ENCODE measurements at regions not wholly inside any gene's neighbourhood (a gene's known extent, or its start where the extent isn't known, plus 50 kb on each side); places are given as distances from the start of the nearest gene placed in this dataset.

DNA sequence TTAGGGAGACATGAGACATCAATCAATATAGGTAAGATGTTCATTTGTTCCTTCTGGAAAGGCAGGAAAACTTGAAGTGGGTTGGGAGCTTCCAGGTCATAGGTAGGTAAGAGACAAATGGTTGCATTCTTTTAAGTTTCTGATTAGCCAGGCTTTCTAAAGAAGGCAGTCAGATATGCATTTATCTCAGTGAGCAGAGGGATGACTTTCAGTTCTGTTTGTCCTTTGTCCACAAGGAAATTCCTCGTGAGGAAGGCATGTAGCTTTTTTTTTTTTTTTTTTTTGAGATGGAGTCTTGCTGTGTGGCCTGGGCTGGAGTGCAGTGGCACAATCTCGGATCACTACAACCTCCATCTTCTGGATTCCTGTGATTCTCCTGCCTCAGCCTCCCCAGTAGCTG is 155.3 kb upstream of the ABCA1 start:
- in situ Hi-C loops (cut with HindIII; ENCODE audit: low sequenced_read_pairs): no loop called here

DNA sequence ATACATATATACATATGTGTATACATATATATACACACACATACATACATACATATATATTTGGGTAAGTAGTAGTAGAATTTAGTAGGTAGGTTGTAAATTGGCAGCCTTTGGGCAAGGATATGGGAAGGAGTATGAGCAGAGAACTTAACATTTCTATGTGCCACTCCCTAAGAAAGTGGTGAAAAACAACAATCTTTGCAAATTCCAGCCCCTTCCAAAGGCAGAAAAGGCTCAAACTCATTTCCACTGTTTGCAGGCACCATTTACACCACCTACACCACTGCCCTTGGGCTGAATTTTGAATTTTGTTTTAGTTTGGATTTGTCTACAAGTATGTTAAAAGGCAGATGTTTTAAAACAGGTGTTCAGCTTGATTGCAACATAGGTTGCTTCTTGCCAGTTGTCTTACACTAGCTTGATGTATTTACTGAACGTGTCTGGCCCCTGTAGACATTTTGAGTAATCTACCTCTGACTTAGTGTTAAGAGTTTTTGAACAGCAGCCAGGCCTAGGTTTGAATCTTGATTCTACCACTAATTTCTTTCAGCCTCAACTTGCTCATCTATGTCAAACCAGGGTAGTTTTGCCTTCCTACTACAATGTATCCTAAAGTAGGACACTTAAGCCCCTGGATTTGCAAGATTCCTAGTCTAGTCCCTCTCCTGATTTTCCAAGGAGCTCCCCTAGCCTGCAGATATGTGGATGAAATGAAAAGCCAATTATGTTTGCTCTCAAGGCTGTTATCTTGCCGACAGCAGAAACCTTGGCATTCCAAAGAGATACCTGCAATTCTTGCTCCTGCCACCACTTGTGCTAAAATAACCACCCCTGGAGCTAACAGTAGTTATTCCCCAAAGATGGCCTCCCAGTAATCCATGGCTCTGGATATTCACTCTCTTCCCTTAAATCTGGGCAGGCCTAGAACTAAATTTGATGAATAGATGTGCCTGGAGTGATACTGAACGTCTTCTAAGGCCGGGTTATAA is 156.2 kb upstream of the SLC44A1 start:
- TF ChIP-seq, protein P1, sequence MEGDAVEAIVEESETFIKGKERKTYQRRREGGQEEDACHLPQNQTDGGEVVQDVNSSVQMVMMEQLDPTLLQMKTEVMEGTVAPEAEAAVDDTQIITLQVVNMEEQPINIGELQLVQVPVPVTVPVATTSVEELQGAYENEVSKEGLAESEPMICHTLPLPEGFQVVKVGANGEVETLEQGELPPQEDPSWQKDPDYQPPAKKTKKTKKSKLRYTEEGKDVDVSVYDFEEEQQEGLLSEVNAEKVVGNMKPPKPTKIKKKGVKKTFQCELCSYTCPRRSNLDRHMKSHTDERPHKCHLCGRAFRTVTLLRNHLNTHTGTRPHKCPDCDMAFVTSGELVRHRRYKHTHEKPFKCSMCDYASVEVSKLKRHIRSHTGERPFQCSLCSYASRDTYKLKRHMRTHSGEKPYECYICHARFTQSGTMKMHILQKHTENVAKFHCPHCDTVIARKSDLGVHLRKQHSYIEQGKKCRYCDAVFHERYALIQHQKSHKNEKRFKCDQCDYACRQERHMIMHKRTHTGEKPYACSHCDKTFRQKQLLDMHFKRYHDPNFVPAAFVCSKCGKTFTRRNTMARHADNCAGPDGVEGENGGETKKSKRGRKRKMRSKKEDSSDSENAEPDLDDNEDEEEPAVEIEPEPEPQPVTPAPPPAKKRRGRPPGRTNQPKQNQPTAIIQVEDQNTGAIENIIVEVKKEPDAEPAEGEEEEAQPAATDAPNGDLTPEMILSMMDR (IDR thresholded peaks at IDR 0.05; ENCODE audit: low read depth, low read length): no peak
- no peak for DNase-seq (ENCODE audit: low read depth, low spot score)
- H3K4me3 ChIP-seq (ENCODE audit: low read depth, low read length): no peak overlapping the region
- in situ Hi-C loops (cut with HindIII; ENCODE audit: low sequenced_read_pairs): no loop called here

More for the DNA sequence above, 155.3 kb upstream of the ABCA1 start:
- TF ChIP-seq, protein P1 (IDR thresholded peaks at IDR 0.05; ENCODE audit: low read depth, low read length): no peak
- no peak for DNase-seq (ENCODE audit: low read depth, low spot score)
- no peak overlapping the region for H3K4me3 ChIP-seq (ENCODE audit: low read depth, low read length)

DNA sequence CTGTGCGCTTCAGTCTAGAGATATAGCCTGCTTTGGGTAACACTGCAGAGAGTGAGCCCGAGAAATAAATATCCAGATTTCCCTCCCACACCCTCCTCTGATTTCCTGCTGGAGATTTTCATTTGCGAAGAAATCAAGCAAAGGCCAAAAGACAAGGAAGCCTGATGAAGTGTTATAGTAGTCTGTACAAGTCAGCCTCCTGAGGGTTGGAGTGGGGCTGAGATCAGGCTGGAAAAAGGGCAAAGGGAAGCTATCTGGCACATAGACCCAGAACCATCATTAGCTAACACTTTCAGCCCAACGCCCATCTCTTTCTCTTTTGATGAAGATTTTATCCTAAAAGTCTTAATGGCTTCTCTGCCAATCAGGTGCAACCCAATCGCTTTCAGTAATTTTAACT is 154.6 kb upstream of the SLC44A1 start:
- no peak for DNase-seq (ENCODE audit: low read depth, low spot score)
- no peak overlapping the region for H3K4me3 ChIP-seq (ENCODE audit: low read depth, low read length)
- TF ChIP-seq, protein P1 (IDR thresholded peaks at IDR 0.05; ENCODE audit: low read depth, low read length): no peak
- in situ Hi-C loops (cut with HindIII; ENCODE audit: low sequenced_read_pairs): no loop called here

DNA sequence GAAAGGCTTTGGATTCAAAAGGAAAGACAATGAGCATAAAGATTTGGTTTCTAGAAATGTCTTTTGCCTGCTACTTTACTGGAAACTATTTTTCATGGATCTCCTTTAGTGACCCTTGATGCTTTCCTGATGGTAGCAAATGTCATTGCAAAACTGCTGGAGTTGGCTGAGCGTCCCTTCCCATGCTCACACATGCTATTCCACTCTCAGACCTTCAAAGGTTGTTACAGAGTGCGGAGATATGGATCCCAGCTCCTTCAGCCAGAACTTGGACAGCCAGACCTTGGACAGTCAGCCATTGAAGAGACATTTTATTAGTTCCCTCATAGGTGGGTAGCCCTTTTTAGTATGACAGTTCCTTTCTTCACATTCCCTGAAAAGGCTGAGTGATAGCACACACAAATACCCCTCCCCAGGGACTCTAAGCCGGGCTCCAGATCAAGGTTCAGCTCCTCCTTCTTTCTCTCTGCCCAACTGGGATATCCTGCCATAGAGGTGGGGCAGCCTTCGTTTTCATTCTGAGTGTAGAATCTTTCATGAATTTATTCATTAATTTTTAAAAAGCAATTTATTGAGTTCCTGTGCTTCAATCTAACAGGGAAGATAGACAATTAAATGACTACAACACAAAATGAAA is 153.3 kb upstream of the SLC44A1 start:
- TF ChIP-seq, protein P1 (IDR thresholded peaks at IDR 0.05; ENCODE audit: low read depth, low read length): no peak
- H3K4me3 ChIP-seq (ENCODE audit: low read depth, low read length): no peak overlapping the region
- in situ Hi-C loops (cut with HindIII; ENCODE audit: low sequenced_read_pairs): no loop called here
- DNase-seq (ENCODE audit: low read depth, low spot score): no peak

DNA sequence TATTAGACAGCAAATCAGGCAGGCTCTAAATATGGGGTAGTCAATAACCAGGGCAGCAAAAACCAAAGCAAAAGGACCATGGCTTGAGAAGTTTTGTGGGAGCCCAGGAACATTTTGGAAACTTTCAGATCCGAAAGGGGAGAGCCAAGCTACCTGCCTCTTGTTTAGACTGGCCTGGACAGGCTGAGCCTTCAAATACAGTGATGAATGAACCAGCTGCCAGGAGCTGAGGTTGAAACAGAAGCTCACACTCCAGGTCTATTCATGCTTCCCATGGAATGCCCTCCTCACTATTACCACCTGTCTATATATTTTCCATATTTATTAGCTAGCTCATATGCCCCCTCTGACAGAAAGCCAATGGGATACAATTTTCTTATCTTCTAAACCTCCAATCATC is 150.8 kb upstream of the SLC44A1 start:
- TF ChIP-seq, protein P1 (IDR thresholded peaks at IDR 0.05; ENCODE audit: low read depth, low read length): no peak
- DNase-seq (ENCODE audit: low read depth, low spot score): no peak
- H3K4me3 ChIP-seq (ENCODE audit: low read depth, low read length): no peak overlapping the region
- in situ Hi-C loops (cut with HindIII; ENCODE audit: low sequenced_read_pairs): no loop called here

DNA sequence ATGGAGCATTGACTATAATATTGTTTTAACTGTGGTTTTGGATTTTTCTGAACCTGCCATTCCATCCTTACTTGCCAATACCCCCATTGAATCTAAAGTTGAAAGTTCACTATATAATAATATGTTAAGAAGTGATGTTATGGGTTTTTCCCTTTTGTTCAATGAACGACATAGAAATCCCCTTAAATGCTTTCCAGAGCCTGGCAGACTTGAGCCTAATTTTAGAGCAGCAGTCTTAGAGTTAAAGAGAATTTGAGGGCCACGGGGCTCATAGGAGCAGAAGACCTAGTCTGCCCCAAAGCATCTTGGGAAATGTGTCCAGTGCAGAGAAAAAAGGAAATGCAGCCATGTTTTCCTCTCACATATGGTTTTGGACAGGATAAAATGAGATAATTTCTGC is 146.1 kb upstream of the SLC44A1 start:
- DNase-seq (ENCODE audit: low read depth, low spot score): no peak
- H3K4me3 ChIP-seq (ENCODE audit: low read depth, low read length): no peak overlapping the region
- in situ Hi-C loops (cut with HindIII; ENCODE audit: low sequenced_read_pairs): no loop called here
- TF ChIP-seq, protein P1 (IDR thresholded peaks at IDR 0.05; ENCODE audit: low read depth, low read length): no peak

Measured in astrocyte of the spinal cord (primary cell).